ENCODE measurements at regions not wholly inside any gene's neighbourhood (a gene's known extent, or its start where the extent isn't known, plus 50 kb on each side); places are given as distances from the start of the nearest gene placed in this dataset.
A peak's percentile ranks its signal among the peaks of the same experiment; 100 is the strongest.

DNA sequence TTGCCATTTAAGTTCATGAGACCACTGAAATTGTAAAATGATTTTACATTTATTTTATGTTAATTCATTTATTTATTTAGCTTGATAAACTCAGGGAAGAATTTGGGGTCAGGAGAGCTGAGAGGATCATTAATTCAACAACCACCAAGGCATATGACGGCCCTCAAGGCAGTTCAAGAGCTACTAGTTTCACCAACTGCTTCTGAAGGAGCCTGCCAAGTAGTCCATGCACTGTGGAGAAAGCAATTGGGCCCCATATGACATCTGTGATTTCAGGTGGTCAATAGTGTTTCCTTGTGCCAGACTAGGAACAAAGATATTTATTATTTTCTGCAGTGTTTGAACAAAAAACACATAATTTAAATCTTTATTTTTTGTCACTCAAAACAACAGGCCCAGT is 236.4 kb downstream of the CASP12 start:
- H3K4me1 ChIP-seq (ENCODE audit: control insufficient read depth, insufficient read depth, low read length) = no peaks in the 10 kb centered on the region
- DNase-seq = no peak
- WGBS (ENCODE audit: insufficient coverage, low lambda C conversion rate) = no CpG with 5 or more reads among the region's 1 CpG
- H3K4me3 ChIP-seq (ENCODE audit: low read length) = no peak overlapping the region
- no peaks in the 10 kb centered on the region for H3K36me3 ChIP-seq (ENCODE audit: control insufficient read depth, insufficient read depth, low read length)
- no peaks in the 10 kb centered on the region for H3K27me3 ChIP-seq (ENCODE audit: control insufficient read depth, insufficient read depth, low read length)
- H3K9me3 ChIP-seq (ENCODE audit: control insufficient read depth, low read depth, low read length) = no peaks in the 10 kb centered on the region
- no peak overlapping the region for H3K27ac ChIP-seq (ENCODE audit: low read length)

- WGBS (ENCODE audit: insufficient coverage, low lambda C conversion rate) = 74% methylated on average over 4 of the region's 5 CpGs
- H3K4me3 ChIP-seq (ENCODE audit: low read length) = no peak overlapping the region
- no peaks in the 10 kb centered on the region for H3K36me3 ChIP-seq (ENCODE audit: control insufficient read depth, insufficient read depth, low read length)
- H3K27ac ChIP-seq (ENCODE audit: low read length) = no peak overlapping the region
- peak in 1 of 2 donors; percentile 9 for DNase-seq
- H3K4me1 ChIP-seq (ENCODE audit: control insufficient read depth, insufficient read depth, low read length) = no peaks in the 10 kb centered on the region
- no peaks in the 10 kb centered on the region for H3K27me3 ChIP-seq (ENCODE audit: control insufficient read depth, insufficient read depth, low read length)
- no peaks in the 10 kb centered on the region for H3K9me3 ChIP-seq (ENCODE audit: control insufficient read depth, low read depth, low read length)
Measured at GRCh38 chr11:104661471-104661870, 236.8 kb downstream of the CASP12 start.

DNA sequence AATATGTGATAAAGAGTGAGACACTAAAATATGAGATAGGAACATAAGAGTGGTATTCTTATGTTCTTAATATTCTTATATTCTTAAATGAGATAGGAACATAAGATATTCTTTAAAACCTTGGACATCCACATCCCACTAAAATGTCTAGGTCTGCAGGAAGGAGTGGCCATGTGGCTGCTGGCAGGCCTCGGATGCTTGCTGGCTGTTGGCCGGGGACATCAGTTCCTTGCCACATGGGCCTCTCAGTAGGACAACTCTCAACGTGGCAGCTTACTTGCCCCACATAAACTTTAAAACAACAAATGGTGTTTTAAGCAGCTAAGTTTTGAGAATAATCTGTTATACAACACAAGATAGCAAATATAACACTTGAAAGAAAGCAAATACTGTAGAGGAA is 240.1 kb downstream of the CASP12 start:
- Histone ChIP-seq H3K9me3 (ENCODE audit: control insufficient read depth, low read depth, low read length) (no peaks in the 10 kb centered on the region), H3K36me3 (ENCODE audit: control insufficient read depth, insufficient read depth, low read length) (no peaks in the 10 kb centered on the region), H3K27me3 (ENCODE audit: control insufficient read depth, insufficient read depth, low read length) (no peaks in the 10 kb centered on the region), H3K4me3 (ENCODE audit: low read length) (no peak overlapping the region), H3K4me1 (ENCODE audit: control insufficient read depth, insufficient read depth, low read length) (no peaks in the 10 kb centered on the region), H3K27ac (ENCODE audit: low read length) (no peak overlapping the region)
- DNase-seq = no peak
- WGBS (ENCODE audit: insufficient coverage, low lambda C conversion rate) = no CpG with 5 or more reads among the region's 3 CpGs

GRCh38 chr11:104657083-104657482 is 241.2 kb downstream of the CASP12 start:
- WGBS (ENCODE audit: insufficient coverage, low lambda C conversion rate) = 100% methylated on average over 1 of the region's 2 CpGs
- no peaks in the 10 kb centered on the region for H3K36me3 ChIP-seq (ENCODE audit: control insufficient read depth, insufficient read depth, low read length)
- H3K27me3 ChIP-seq (ENCODE audit: control insufficient read depth, insufficient read depth, low read length) = no peaks in the 10 kb centered on the region
- no peaks in the 10 kb centered on the region for H3K4me1 ChIP-seq (ENCODE audit: control insufficient read depth, insufficient read depth, low read length)
- H3K27ac ChIP-seq (ENCODE audit: low read length) = no peak overlapping the region
- no peak for DNase-seq
- H3K4me3 ChIP-seq (ENCODE audit: low read length) = no peak overlapping the region
- no peaks in the 10 kb centered on the region for H3K9me3 ChIP-seq (ENCODE audit: control insufficient read depth, low read depth, low read length)

- Histone ChIP-seq H3K27me3 (ENCODE audit: control insufficient read depth, insufficient read depth, low read length) (no peaks in the 10 kb centered on the region), H3K36me3 (ENCODE audit: control insufficient read depth, insufficient read depth, low read length) (no peaks in the 10 kb centered on the region), H3K27ac (ENCODE audit: low read length) (no peak overlapping the region), H3K9me3 (ENCODE audit: control insufficient read depth, low read depth, low read length) (no peaks in the 10 kb centered on the region), H3K4me1 (ENCODE audit: control insufficient read depth, insufficient read depth, low read length) (no peaks in the 10 kb centered on the region), H3K4me3 (ENCODE audit: low read length) (no peak overlapping the region)
- DNase-seq = no peak
Measured at GRCh38 chr11:104655066-104655465, 243.2 kb downstream of the CASP12 start.

GRCh38 chr11:104654181-104654813 is 244.0 kb downstream of the CASP12 start:
- no CpG with 5 or more reads among the region's 1 CpG for WGBS (ENCODE audit: insufficient coverage, low lambda C conversion rate)
- H3K9me3 ChIP-seq (ENCODE audit: control insufficient read depth, low read depth, low read length) = no peaks in the 10 kb centered on the region
- no peaks in the 10 kb centered on the region for H3K4me1 ChIP-seq (ENCODE audit: control insufficient read depth, insufficient read depth, low read length)
- H3K4me3 ChIP-seq (ENCODE audit: low read length) = no peak overlapping the region
- H3K27ac ChIP-seq (ENCODE audit: low read length) = no peak overlapping the region
- no peaks in the 10 kb centered on the region for H3K36me3 ChIP-seq (ENCODE audit: control insufficient read depth, insufficient read depth, low read length)
- H3K27me3 ChIP-seq (ENCODE audit: control insufficient read depth, insufficient read depth, low read length) = no peaks in the 10 kb centered on the region
- no peak for DNase-seq

GRCh38 chr11:104653407-104653806 is 244.9 kb downstream of the CASP12 start:
- Histone ChIP-seq H3K4me3 (ENCODE audit: low read length) (no peak overlapping the region), H3K36me3 (ENCODE audit: control insufficient read depth, insufficient read depth, low read length) (no peaks in the 10 kb centered on the region), H3K9me3 (ENCODE audit: control insufficient read depth, low read depth, low read length) (no peaks in the 10 kb centered on the region), H3K4me1 (ENCODE audit: control insufficient read depth, insufficient read depth, low read length) (no peaks in the 10 kb centered on the region), H3K27me3 (ENCODE audit: control insufficient read depth, insufficient read depth, low read length) (no peaks in the 10 kb centered on the region), H3K27ac (ENCODE audit: low read length) (no peak overlapping the region)
- no CpG with 5 or more reads among the region's 5 CpGs for WGBS (ENCODE audit: insufficient coverage, low lambda C conversion rate)
- peak in 1 of 2 donors; percentile 7 for DNase-seq

DNA sequence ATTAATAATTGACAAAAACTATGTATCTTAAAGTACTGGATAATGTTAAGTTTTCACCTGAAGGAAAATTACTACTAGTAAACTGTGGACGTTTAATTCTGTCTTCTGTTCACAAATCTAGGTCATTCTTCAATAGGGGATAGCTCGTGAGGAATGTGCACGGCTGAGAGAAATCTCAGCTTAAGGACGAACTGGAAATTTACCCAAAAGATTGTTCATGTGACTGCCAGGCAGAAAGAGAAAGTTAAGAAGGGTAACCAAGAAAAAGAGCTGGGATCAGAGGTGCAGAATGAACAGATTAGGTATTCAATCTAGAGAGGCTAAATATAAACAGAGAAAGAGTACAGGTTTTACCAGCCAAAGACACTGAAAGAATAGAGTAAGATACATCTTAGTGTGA is 245.3 kb downstream of the CASP12 start:
- Histone ChIP-seq H3K4me1 (ENCODE audit: control insufficient read depth, insufficient read depth, low read length) (no peaks in the 10 kb centered on the region), H3K4me3 (ENCODE audit: low read length) (no peak overlapping the region), H3K36me3 (ENCODE audit: control insufficient read depth, insufficient read depth, low read length) (no peaks in the 10 kb centered on the region), H3K27me3 (ENCODE audit: control insufficient read depth, insufficient read depth, low read length) (no peaks in the 10 kb centered on the region), H3K27ac (ENCODE audit: low read length) (no peak overlapping the region), H3K9me3 (ENCODE audit: control insufficient read depth, low read depth, low read length) (no peaks in the 10 kb centered on the region)
- no peak for DNase-seq
- 82% methylated on average over 2 of the region's 4 CpGs for WGBS (ENCODE audit: insufficient coverage, low lambda C conversion rate)

DNA sequence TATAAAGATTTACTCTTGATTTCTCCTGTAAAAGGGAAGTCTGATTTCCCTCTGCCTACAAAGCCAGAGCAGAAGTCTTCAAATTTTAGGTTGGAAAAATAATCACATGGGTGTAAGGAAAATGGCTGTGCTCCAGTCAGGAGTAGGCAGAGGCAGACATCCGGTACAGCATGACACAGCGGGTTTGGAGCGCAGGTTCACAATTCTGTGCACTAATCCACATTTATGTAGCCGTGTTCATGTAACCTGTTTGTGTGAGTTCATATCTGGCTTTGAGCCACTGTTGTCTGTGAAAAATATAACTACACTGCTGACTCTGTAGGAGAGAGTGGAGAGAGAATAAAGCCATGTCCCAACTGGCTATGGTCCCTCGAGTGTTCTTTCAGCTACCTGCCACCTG is 248.0 kb downstream of the CASP12 start:
- DNase-seq = no peak
- no peaks in the 10 kb centered on the region for H3K4me1 ChIP-seq (ENCODE audit: control insufficient read depth, insufficient read depth, low read length)
- no peaks in the 10 kb centered on the region for H3K9me3 ChIP-seq (ENCODE audit: control insufficient read depth, low read depth, low read length)
- no CpG with 5 or more reads among the region's 5 CpGs for WGBS (ENCODE audit: insufficient coverage, low lambda C conversion rate)
- no peak overlapping the region for H3K4me3 ChIP-seq (ENCODE audit: low read length)
- H3K27ac ChIP-seq (ENCODE audit: low read length) = no peak overlapping the region
- no peaks in the 10 kb centered on the region for H3K27me3 ChIP-seq (ENCODE audit: control insufficient read depth, insufficient read depth, low read length)
- no peaks in the 10 kb centered on the region for H3K36me3 ChIP-seq (ENCODE audit: control insufficient read depth, insufficient read depth, low read length)

DNA sequence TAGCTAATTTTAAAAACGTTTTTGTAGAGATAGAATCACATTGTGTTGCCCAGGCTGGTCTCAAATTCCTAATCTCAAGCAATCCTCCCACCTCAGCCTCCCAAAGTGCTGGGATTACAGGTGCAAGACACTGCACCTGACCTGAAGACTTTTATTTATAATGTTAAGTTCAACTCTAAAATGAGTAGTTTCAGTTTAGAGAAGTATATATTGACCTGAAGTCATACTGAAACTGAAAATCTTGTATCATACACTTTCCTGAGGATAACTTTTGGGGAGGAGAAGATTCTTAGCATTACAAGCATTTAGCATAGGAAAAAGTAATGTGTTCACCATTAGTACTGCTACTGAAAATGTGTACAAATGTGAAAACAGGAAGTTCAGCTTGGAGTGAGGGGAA is 249.3 kb downstream of the CASP12 start:
- no peaks in the 10 kb centered on the region for H3K27me3 ChIP-seq (ENCODE audit: control insufficient read depth, insufficient read depth, low read length)
- no CpG with 5 or more reads among the region's 1 CpG for WGBS (ENCODE audit: insufficient coverage, low lambda C conversion rate)
- no peak overlapping the region for H3K4me3 ChIP-seq (ENCODE audit: low read length)

More for the DNA sequence above, 249.3 kb downstream of the CASP12 start:
- H3K36me3 ChIP-seq (ENCODE audit: control insufficient read depth, insufficient read depth, low read length) = no peaks in the 10 kb centered on the region
- no peaks in the 10 kb centered on the region for H3K9me3 ChIP-seq (ENCODE audit: control insufficient read depth, low read depth, low read length)
- no peaks in the 10 kb centered on the region for H3K4me1 ChIP-seq (ENCODE audit: control insufficient read depth, insufficient read depth, low read length)
- DNase-seq = no peak
- no peak overlapping the region for H3K27ac ChIP-seq (ENCODE audit: low read length)
